Stimulated activated CD8-positive, alpha-beta memory T cell treated with anti-CD3 and anti-CD28 coated beads, Interleukin-7, amount 100 ng/mL, for 4 hours (primary cell): ENCODE measurements at regions not wholly inside any gene's neighbourhood (a gene's known extent, or its start where the extent isn't known, plus 50 kb on each side); places are given as distances from the start of the nearest gene placed in this dataset.
"Not testable (repeated sequence)": the region's sequence is repeated elsewhere in the genome, so short reads cannot be mapped to it uniquely, and the experiment has no call there.

ENCODE experiments used
- DNase-seq, 2 donors: peaks; one replicate each; pipeline ENCODE4 v3.0.0-alpha.2; 2020; ENCODE audit warnings: low read depth in 2 of 2

- no peak for DNase-seq
Observed at GRCh38 chr20:56872620-56873458, 243.7 kb downstream of the TFAP2C start.

- DNase-seq, result no peak
Observed at GRCh38 chr20:56873836-56874235, 244.7 kb downstream of the TFAP2C start.

- no peak for DNase-seq
Observed at GRCh38 chr20:56875052-56875659, 246.1 kb downstream of the TFAP2C start.

GRCh38 chr20:56875803-56876202 is 246.7 kb downstream of the TFAP2C start:
- no peak for DNase-seq

- DNase-seq, result no peak
Observed at GRCh38 chr20:56885521-56885920, 256.4 kb downstream of the TFAP2C start.

GRCh38 chr20:56890011-56890410 is 260.9 kb downstream of the TFAP2C start:
- no peak for DNase-seq

GRCh38 chr20:56893226-56893917 is 264.3 kb downstream of the TFAP2C start:
- no peak for DNase-seq

GRCh38 chr20:56896447-56896846 is 267.3 kb downstream of the TFAP2C start:
- DNase-seq, result no peak

GRCh38 chr20:56897318-56897957 is 268.3 kb downstream of the TFAP2C start:
- no peak for DNase-seq

GRCh38 chr20:56897958-56898349 is 268.8 kb downstream of the TFAP2C start:
- no peak for DNase-seq

- no peak for DNase-seq
Observed at GRCh38 chr20:56899506-56899905, 270.4 kb downstream of the TFAP2C start.

- no peak for DNase-seq
Observed at GRCh38 chr20:56900252-56900651, 271.1 kb downstream of the TFAP2C start.

GRCh38 chr20:56903421-56903820 is 274.3 kb downstream of the TFAP2C start:
- no peak for DNase-seq

GRCh38 chr20:56903858-56904257 is 274.8 kb downstream of the TFAP2C start:
- DNase-seq, result no peak

GRCh38 chr20:56909918-56910714 is 281.0 kb downstream of the TFAP2C start:
- no peak for DNase-seq

GRCh38 chr20:56911946-56912345 is 282.8 kb downstream of the TFAP2C start:
- DNase-seq, result no peak

- DNase-seq, result no peak
Observed at GRCh38 chr20:56914532-56914931, 285.4 kb downstream of the TFAP2C start.

- no peak for DNase-seq
Observed at GRCh38 chr20:56916345-56916622, 287.2 kb downstream of the TFAP2C start.

GRCh38 chr20:56920041-56920440 is 290.9 kb downstream of the TFAP2C start:
- DNase-seq, result not testable (repeated sequence)

- no peak for DNase-seq
Observed at GRCh38 chr20:56922497-56922896, 293.4 kb downstream of the TFAP2C start.

GRCh38 chr20:56924292-56925081 is 295.4 kb downstream of the TFAP2C start:
- no peak for DNase-seq
